IMR-90 (cell line): ENCODE measurements at regions not wholly inside any gene's neighbourhood (a gene's known extent, or its start where the extent isn't known, plus 50 kb on each side); places are given as distances from the start of the nearest gene placed in this dataset.
A peak's percentile ranks its signal among the peaks of the same experiment; 100 is the strongest.

Experiments used
- ATAC-seq: fragments of 200-7000 bp; cut with Tn5 transposase; 2 replicates; pipeline ENCODE4 v1.9.1; 2020; ENCODE audit warnings: low read depth, mild to moderate bottlenecking, moderate library complexity
- BruUV-seq: library from RNA; stranded (reverse); fragments of 400-500 nt; replicated peaks from 2 replicates; lab custom pipeline; 2021; lab: Mats Ljungman, UMichigan
- CTCF ChIA-PET: fragments of 300-600 bp; formaldehyde crosslinking; extraction: SDS; loops from one replicate; lab custom pipeline; 2021; ENCODE audit warnings: antibody characterized with exemption; lab: Yijun Ruan, JAX
- POLR2A ChIA-PET: fragments of 300-600 bp; sonication (Branson Sonifier 250); formaldehyde crosslinking; loops from one replicate; lab custom pipeline; 2022; ENCODE audit warnings: antibody characterized with exemption; ENCODE audit not compliant: unreplicated experiment; lab: Charles Lee
- DNase-seq: peaks from one replicate; pipeline ENCODE4 v3.0.0; 2013
- H2AFZ ChIP-seq: replicated peaks from 2 replicates; pipeline ENCODE3; 2013; ENCODE audit warnings: low read length, mild to moderate bottlenecking; ENCODE audit not compliant: poor library complexity
- H2AK5ac ChIP-seq: 2 replicates; pipeline ENCODE4 v1.6.1; 2013; ENCODE audit warnings: low read depth, low read length, inconsistent platforms
- H2AK9ac ChIP-seq: replicated peaks from 2 replicates; pipeline ENCODE3; 2013; ENCODE audit warnings: mild to moderate bottlenecking, low read depth, low read length, moderate library complexity; ENCODE audit not compliant: poor library complexity
- H2BK120ac ChIP-seq: 2 replicates; pipeline ENCODE4 v1.6.1; 2013; ENCODE audit warnings: low read depth, low read length, inconsistent platforms
- H2BK15ac ChIP-seq: 3 replicates; pipeline ENCODE4 v1.6.1; 2013; ENCODE audit warnings: low read depth, low read length, inconsistent platforms
- H2BK20ac ChIP-seq: 2 replicates; pipeline ENCODE4 v1.6.1; 2013; ENCODE audit warnings: low read depth, mild to moderate bottlenecking, inconsistent platforms, low read length, moderate library complexity
- H2BK5ac ChIP-seq: 2 replicates; pipeline ENCODE4 v1.6.1; 2013; ENCODE audit warnings: mild to moderate bottlenecking, low read depth, low read length, inconsistent platforms; ENCODE audit not compliant: poor library complexity, severe bottlenecking
- H3K14ac ChIP-seq: replicated peaks from 2 replicates; pipeline ENCODE4 v1.6.1; 2013; ENCODE audit warnings: low read depth, low read length, inconsistent platforms
- H3K18ac ChIP-seq: 2 replicates; pipeline ENCODE4 v1.6.1; 2013; ENCODE audit warnings: low read depth, low read length, control low read depth
- H3K23ac ChIP-seq: 2 replicates; pipeline ENCODE4 v1.6.1; 2013; ENCODE audit warnings: low read depth, low read length, inconsistent platforms
- H3K27ac ChIP-seq: 2 replicates; pipeline ENCODE4 v1.5.1; 2013; ENCODE audit warnings: mild to moderate bottlenecking, control low read depth, low read length; ENCODE audit not compliant: insufficient read depth
- H3K27me3 ChIP-seq: 2 replicates; pipeline ENCODE4 v1.6.1; 2013; ENCODE audit warnings: low read length; ENCODE audit not compliant: control insufficient read depth, insufficient read depth
- H3K36me3 ChIP-seq: 2 replicates; pipeline ENCODE4 v1.6.1; 2013; ENCODE audit warnings: low read length, mixed read lengths; ENCODE audit not compliant: control insufficient read depth, insufficient read depth
- H3K4ac ChIP-seq: 2 replicates; pipeline ENCODE4 v1.6.1; 2013; ENCODE audit warnings: low read depth, low read length, inconsistent platforms
- H3K4me1 ChIP-seq: 2 replicates; pipeline ENCODE4 v1.6.1; 2013; ENCODE audit warnings: low read length, mixed read lengths; ENCODE audit not compliant: control insufficient read depth, insufficient read depth
- H3K4me2 ChIP-seq: 2 replicates; pipeline ENCODE4 v1.6.1; 2013; ENCODE audit warnings: low read depth, mild to moderate bottlenecking, control low read depth, low read length, moderate library complexity
- H3K4me3 ChIP-seq: 2 replicates; pipeline ENCODE4 v1.5.1; 2013; ENCODE audit warnings: low read depth, mild to moderate bottlenecking, control low read depth, low read length, moderate library complexity; ENCODE audit not compliant: insufficient read depth
- H3K56ac ChIP-seq: 2 replicates; pipeline ENCODE4 v1.6.1; 2013; ENCODE audit warnings: low read length, inconsistent platforms; ENCODE audit not compliant: insufficient read depth; ENCODE audit errors: extremely low read depth
- H3K79me1 ChIP-seq, 2 experiments: 2 replicates each; pipeline ENCODE4 v1.6.1; 2013; ENCODE audit warnings: low read length in 2 of 2, inconsistent platforms in 1 of 2, low read depth in 1 of 2
- H3K9ac ChIP-seq: 2 replicates; pipeline ENCODE4 v1.6.1; 2013; ENCODE audit warnings: low read depth, low read length, control low read depth
- H3K9me1 ChIP-seq: 2 replicates; pipeline ENCODE4 v1.6.1; 2013; ENCODE audit warnings: low read length, inconsistent platforms; ENCODE audit not compliant: insufficient read depth
- H3K9me3 ChIP-seq: 2 replicates; pipeline ENCODE4 v1.6.1; 2013; ENCODE audit warnings: low read length; ENCODE audit not compliant: control insufficient read depth, insufficient read depth
- H4K20me1 ChIP-seq: 2 replicates; pipeline ENCODE4 v1.6.1; 2013; ENCODE audit warnings: low read length, inconsistent platforms; ENCODE audit not compliant: insufficient read depth
- H4K5ac ChIP-seq: 2 replicates; pipeline ENCODE4 v1.6.1; 2013; ENCODE audit warnings: mild to moderate bottlenecking, low read depth, low read length, control low read depth
- H4K8ac ChIP-seq, 2 experiments: 2 replicates each; pipeline ENCODE4 v1.6.1; 2013; ENCODE audit warnings: low read depth in 2 of 2, low read length in 2 of 2, control low read depth in 1 of 2, inconsistent platforms in 1 of 2
- H4K91ac ChIP-seq: 2 replicates; pipeline ENCODE4 v1.6.1; 2013; ENCODE audit warnings: low read depth, low read length, inconsistent platforms; ENCODE audit not compliant: insufficient read depth
- CEBPB ChIP-seq: IDR thresholded peaks from 2 replicates; pipeline ENCODE4 v1.6.1; 2012; ENCODE audit warnings: low read depth, low read length, improper control_type of control experiment
- CHD1 ChIP-seq: IDR thresholded peaks from 2 replicates; pipeline ENCODE4 v1.6.1; 2012; ENCODE audit warnings: low read depth, low read length, improper control_type of control experiment
- MAFK ChIP-seq: IDR thresholded peaks from 2 replicates; pipeline ENCODE4 v1.6.1; 2012; ENCODE audit warnings: low read depth, low read length, improper control_type of control experiment
- MAZ ChIP-seq: IDR thresholded peaks from 2 replicates; pipeline ENCODE4 v1.6.1; 2012; ENCODE audit warnings: low read depth, mild to moderate bottlenecking, low read length, improper control_type of control experiment, moderate library complexity, borderline replicate concordance
- MXI1 ChIP-seq: IDR thresholded peaks from 2 replicates; pipeline ENCODE4 v1.6.1; 2012; ENCODE audit warnings: low read depth, mild to moderate bottlenecking, low read length, moderate library complexity, borderline replicate concordance
- NFE2L2 ChIP-seq: fragments of 150-350 bp; IDR thresholded peaks from 2 replicates; pipeline ENCODE4 v1.6.1; 2016; ENCODE audit warnings: low read depth, mild to moderate bottlenecking, low read length
- RCOR1 ChIP-seq: IDR thresholded peaks from 2 replicates; pipeline ENCODE4 v1.6.1; 2012; ENCODE audit warnings: mild to moderate bottlenecking, low read length, improper control_type of control experiment; ENCODE audit not compliant: insufficient replicate concordance
- SMC3 ChIP-seq: fragments of 150-350 bp; IDR thresholded peaks from 2 replicates; pipeline ENCODE4 v1.6.1; 2016; ENCODE audit warnings: low read depth, mild to moderate bottlenecking, antibody characterized with exemption, low read length, moderate library complexity
- USF2 ChIP-seq: fragments of 150-350 bp; IDR thresholded peaks from 2 replicates; pipeline ENCODE4 v1.6.1; 2017; ENCODE audit warnings: mild to moderate bottlenecking, antibody characterized with exemption, low read length, low read depth
- WGBS, 2 experiments: methylation state at CpG; one replicate each; pipeline versions ENCODE4 v1.1.5 to v1.1.7; 2013; ENCODE audit warnings: missing lambda C conversion rate in 2 of 2; ENCODE audit not compliant: insufficient read length in 1 of 2; ENCODE audit errors: extremely low coverage in 2 of 2; 5-methylcytosine and 5-hydroxymethylcytosine counted together
- dilution Hi-C: fragments of 300-500 bp; cut with HindIII; formaldehyde crosslinking; loops from one replicate; pipeline ENCODE4 v1.14.3; 2018; ENCODE audit warnings: low sequenced_read_pairs; ENCODE audit not compliant: unreplicated experiment
- in situ Hi-C: fragments of 300-500 bp; cut with MboI; formaldehyde crosslinking; loops from 3 replicates; pipeline ENCODE4 v1.14.3; 2019; ENCODE audit warnings: low sequenced_read_pairs, inconsistent platforms, mixed read lengths
- intact Hi-C: fragments of 100-400 bp; cut with micrococcal nuclease; formaldehyde crosslinking; loops from 2 replicates; pipeline ENCODE4 v1.10.0; 2022
- TF ChIP-seq, protein P1 (sequence below): fragments of 150-350 bp; IDR thresholded peaks from 2 replicates; pipeline ENCODE4 v1.6.1; 2016; ENCODE audit warnings: low read depth, mild to moderate bottlenecking, low read length, moderate library complexity, borderline replicate concordance
- TF ChIP-seq, protein P2 (sequence below): conservative IDR thresholded peaks from 2 replicates; pipeline ENCODE4 v1.5.1; 2012; ENCODE audit warnings: mild to moderate bottlenecking, low read depth, low read length, improper control_type of control experiment

DNA sequence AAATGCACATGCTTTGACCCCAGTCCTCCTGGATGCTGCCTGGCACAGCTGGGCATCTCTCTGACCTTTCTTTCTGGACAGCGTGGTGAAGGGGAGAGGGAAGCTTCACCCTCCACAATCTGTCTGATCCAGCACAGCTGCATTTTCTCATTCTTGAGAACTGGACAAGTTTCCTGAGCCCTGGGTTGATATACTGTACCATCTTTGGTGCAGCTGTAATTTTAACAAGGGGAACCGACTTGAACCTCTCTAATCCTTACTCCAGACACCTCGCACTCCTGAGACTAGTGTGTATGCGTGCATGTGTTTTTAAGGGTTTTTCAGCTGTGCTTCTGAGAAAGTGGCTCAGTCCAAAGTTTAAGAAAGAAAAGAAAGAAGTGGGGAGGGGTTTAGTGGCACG lies 655.7 kb downstream of the INHBA start:
- dilution Hi-C loops (no loop called here), in situ Hi-C loops (no loop called here), intact Hi-C loops (no loop called here)
- no peak overlapping the region for H3K23ac ChIP-seq
- no peak overlapping the region for H3K9ac ChIP-seq
- no peak overlapping the region for H3K18ac ChIP-seq
- peak overlapping the region; percentile 65 for H4K91ac ChIP-seq
- H3K56ac ChIP-seq: no peak overlapping the region
- peak overlapping the region; percentile 15; the same call in 1 of the 2 replicates for H4K5ac ChIP-seq
- peaks cover 15% of the 10 kb centered on the region for H3K4me1 ChIP-seq
- no TSS peak for BruUV-seq
- H2BK20ac ChIP-seq: peak overlapping the region; percentile 51
- no CpG with 5 or more reads among the region's 5 CpGs for WGBS, 2 experiments
- H2AK9ac ChIP-seq: no peak overlapping the region
- DNase-seq: no peak
- H3K36me3 ChIP-seq: no peaks in the 10 kb centered on the region
- peak overlapping the region; percentile 57 for H2BK120ac ChIP-seq
- H3K4me3 ChIP-seq: no peak overlapping the region
- no peak overlapping the region; the same call in none of the 2 replicates for H3K14ac ChIP-seq
- peaks cover 12% of the 10 kb centered on the region for H3K9me1 ChIP-seq
- H3K4ac ChIP-seq: peak overlapping the region; percentile 71
- no peak overlapping the region for H3K4me2 ChIP-seq
- peak overlapping the region; percentile 22 to 53; a peak in 1 of 4 replicates for H4K8ac ChIP-seq
- no peaks in the 10 kb centered on the region for H4K20me1 ChIP-seq
- H2AK5ac ChIP-seq: peak overlapping the region; percentile 86
- no peak overlapping the region for H2AFZ ChIP-seq
- ATAC-seq: no peak
- peak overlapping the region; percentile 59; the same call in 1 of the 3 replicates for H2BK15ac ChIP-seq
- no peaks in the 10 kb centered on the region for H3K27me3 ChIP-seq
- POLR2A ChIA-PET: no interaction called here
- no peak for TF ChIP-seq MAFK
- TF ChIP-seq SMC3: no peak
- no peak for TF ChIP-seq MXI1
- TF ChIP-seq NFE2L2: no peak
- no peak for TF ChIP-seq CHD1
- TF ChIP-seq, protein P1, sequence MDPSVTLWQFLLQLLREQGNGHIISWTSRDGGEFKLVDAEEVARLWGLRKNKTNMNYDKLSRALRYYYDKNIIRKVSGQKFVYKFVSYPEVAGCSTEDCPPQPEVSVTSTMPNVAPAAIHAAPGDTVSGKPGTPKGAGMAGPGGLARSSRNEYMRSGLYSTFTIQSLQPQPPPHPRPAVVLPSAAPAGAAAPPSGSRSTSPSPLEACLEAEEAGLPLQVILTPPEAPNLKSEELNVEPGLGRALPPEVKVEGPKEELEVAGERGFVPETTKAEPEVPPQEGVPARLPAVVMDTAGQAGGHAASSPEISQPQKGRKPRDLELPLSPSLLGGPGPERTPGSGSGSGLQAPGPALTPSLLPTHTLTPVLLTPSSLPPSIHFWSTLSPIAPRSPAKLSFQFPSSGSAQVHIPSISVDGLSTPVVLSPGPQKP: no peak
- TF ChIP-seq, protein P2, sequence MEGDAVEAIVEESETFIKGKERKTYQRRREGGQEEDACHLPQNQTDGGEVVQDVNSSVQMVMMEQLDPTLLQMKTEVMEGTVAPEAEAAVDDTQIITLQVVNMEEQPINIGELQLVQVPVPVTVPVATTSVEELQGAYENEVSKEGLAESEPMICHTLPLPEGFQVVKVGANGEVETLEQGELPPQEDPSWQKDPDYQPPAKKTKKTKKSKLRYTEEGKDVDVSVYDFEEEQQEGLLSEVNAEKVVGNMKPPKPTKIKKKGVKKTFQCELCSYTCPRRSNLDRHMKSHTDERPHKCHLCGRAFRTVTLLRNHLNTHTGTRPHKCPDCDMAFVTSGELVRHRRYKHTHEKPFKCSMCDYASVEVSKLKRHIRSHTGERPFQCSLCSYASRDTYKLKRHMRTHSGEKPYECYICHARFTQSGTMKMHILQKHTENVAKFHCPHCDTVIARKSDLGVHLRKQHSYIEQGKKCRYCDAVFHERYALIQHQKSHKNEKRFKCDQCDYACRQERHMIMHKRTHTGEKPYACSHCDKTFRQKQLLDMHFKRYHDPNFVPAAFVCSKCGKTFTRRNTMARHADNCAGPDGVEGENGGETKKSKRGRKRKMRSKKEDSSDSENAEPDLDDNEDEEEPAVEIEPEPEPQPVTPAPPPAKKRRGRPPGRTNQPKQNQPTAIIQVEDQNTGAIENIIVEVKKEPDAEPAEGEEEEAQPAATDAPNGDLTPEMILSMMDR: no peak
- no peak for TF ChIP-seq MAZ
- TF ChIP-seq CEBPB: no peak
- TF ChIP-seq RCOR1: no peak
- no peak for TF ChIP-seq USF2
- H3K9me3 ChIP-seq: peaks cover 7% of the 10 kb centered on the region; the same call in 1 of the 2 replicates
- H2BK5ac ChIP-seq: no peak overlapping the region
- CTCF ChIA-PET: interaction anchor here (0.6 to 1.9 kb wide), 3 partner anchors 189 to 649 kb away, joined by 3 to 6 read pairs (median 4); no protein-coding TSS in a partner anchor
- H3K27ac ChIP-seq: no peak overlapping the region
- H3K79me1 ChIP-seq: 0 out of 4 replicates have a peak, but pooled peaks cover 0 to 1% of the 10 kb centered on the region in 2 experiments
